Activated B cell treated with CpG ODN at 0.5 μM for 24 hours (primary cell): ENCODE measurements at regions not wholly inside any gene's neighbourhood (a gene's known extent, or its start where the extent isn't known, plus 50 kb on each side); places are given as distances from the start of the nearest gene placed in this dataset.
"Not testable (repeated sequence)": the region's sequence is repeated elsewhere in the genome, so short reads cannot be mapped to it uniquely, and the experiment has no call there.

ENCODE experiments used
- ATAC-seq: fragments of 200-7000 bp; cut with Tn5 transposase; one replicate; pipeline ENCODE4 v1.10.0; 2021; ENCODE audit warnings: low read depth, mild to moderate bottlenecking, moderate library complexity
- CTCF ChIA-PET: fragments of 350-600 bp; sonication (Branson Sonifier 250); formaldehyde crosslinking; loops from one replicate; lab custom pipeline; 2021; ENCODE audit warnings: antibody characterized with exemption; lab: Charles Lee
- POLR2A ChIA-PET: fragments of 350-600 bp; sonication (Branson Sonifier 250); formaldehyde crosslinking; loops from one replicate; lab custom pipeline; 2021; ENCODE audit warnings: antibody characterized with exemption; lab: Charles Lee
- DNase-seq: peaks from one replicate; pipeline ENCODE4 v3.0.0; 2022
- H3K27ac Mint-ChIP-seq: one replicate; pipeline ENCODE4 v1.8.0; 2020; ENCODE audit warnings: mixed read lengths
- H3K27me3 Mint-ChIP-seq: one replicate; pipeline ENCODE4 v1.8.0; 2021; ENCODE audit warnings: mixed read lengths
- H3K36me3 Mint-ChIP-seq: one replicate; pipeline ENCODE4 v1.8.0; 2021; ENCODE audit warnings: low read depth, mixed read lengths
- H3K4me1 Mint-ChIP-seq: one replicate; pipeline ENCODE4 v1.8.0; 2021; ENCODE audit warnings: mixed read lengths
- H3K4me3 Mint-ChIP-seq: one replicate; pipeline ENCODE4 v1.8.0; 2020; ENCODE audit warnings: mild to moderate bottlenecking, mixed read lengths
- H3K9me3 Mint-ChIP-seq: one replicate; pipeline ENCODE4 v1.8.0; 2020; ENCODE audit warnings: mixed read lengths
- CTCF ChIP-seq: fragments of 200-600 bp; IDR thresholded peaks from one replicate; pipeline ENCODE4 v1.8.0; 2022; ENCODE audit warnings: antibody characterized with exemption, mild to moderate bottlenecking
- intact Hi-C: fragments of 100-400 bp; cut with micrococcal nuclease; formaldehyde crosslinking; loops from one replicate; pipeline ENCODE4 v1.15.1; 2024

GRCh38 chr7:145784809-145785780 lies 331.5 kb upstream of the CNTNAP2 start:
- DNase-seq (no peak), ATAC-seq (no peak)
- CTCF ChIA-PET: no interaction called here
- intact Hi-C loops: no loop called here
- no peak overlapping the region for H3K27ac Mint-ChIP-seq
- peaks cover 2% of the 10 kb centered on the region for H3K9me3 Mint-ChIP-seq
- H3K4me3 Mint-ChIP-seq: no peak overlapping the region
- H3K27me3 Mint-ChIP-seq: no peaks in the 10 kb centered on the region
- no peak for TF ChIP-seq CTCF
- no peaks in the 10 kb centered on the region for H3K36me3 Mint-ChIP-seq
- no peaks in the 10 kb centered on the region for H3K4me1 Mint-ChIP-seq
- POLR2A ChIA-PET: no interaction called here

- H3K9me3 Mint-ChIP-seq, H3K4me3 Mint-ChIP-seq, H3K4me1 Mint-ChIP-seq, H3K27me3 Mint-ChIP-seq, POLR2A ChIA-PET, ATAC-seq, intact Hi-C loops, DNase-seq, CTCF ChIA-PET, H3K36me3 Mint-ChIP-seq, H3K27ac Mint-ChIP-seq: not testable (repeated sequence)
Measured at GRCh38 chr7:145781388-145781787, 335.2 kb upstream of the CNTNAP2 start.

- ATAC-seq (no peak), DNase-seq (no peak)
- intact Hi-C loops: no loop called here
- Mint-ChIP-seq H3K9me3 (peaks cover 2% of the 10 kb centered on the region), H3K4me3 (no peak overlapping the region), H3K27ac (no peak overlapping the region), H3K4me1 (no peaks in the 10 kb centered on the region), H3K27me3 (no peaks in the 10 kb centered on the region), H3K36me3 (no peaks in the 10 kb centered on the region)
- CTCF ChIA-PET: no interaction called here
- POLR2A ChIA-PET: no interaction called here
- no peak for TF ChIP-seq CTCF
Measured at GRCh38 chr7:145779140-145779539, 337.5 kb upstream of the CNTNAP2 start.

- POLR2A ChIA-PET: no interaction called here
Measured at GRCh38 chr7:145774777-145775176, 341.8 kb upstream of the CNTNAP2 start.

GRCh38 chr7:145753004-145753403 lies 363.6 kb upstream of the CNTNAP2 start:
- Mint-ChIP-seq H3K27ac (no peak overlapping the region), H3K27me3 (no peaks in the 10 kb centered on the region), H3K36me3 (no peaks in the 10 kb centered on the region), H3K4me1 (no peaks in the 10 kb centered on the region), H3K4me3 (no peak overlapping the region), H3K9me3 (peaks cover 4% of the 10 kb centered on the region)
- ChIA-PET POLR2A (no interaction called here), CTCF (no interaction called here)
- intact Hi-C loops: no loop called here
- no peak for TF ChIP-seq CTCF
- no peak for ATAC-seq
- DNase-seq: no peak

More at GRCh38 chr7:145774777-145775176, 341.8 kb upstream of the CNTNAP2 start:
- no peaks in the 10 kb centered on the region for H3K27me3 Mint-ChIP-seq
- no peaks in the 10 kb centered on the region for H3K4me1 Mint-ChIP-seq
- CTCF ChIA-PET: no interaction called here
- intact Hi-C loops: no loop called here
- H3K36me3 Mint-ChIP-seq: no peaks in the 10 kb centered on the region
- no peak overlapping the region for H3K4me3 Mint-ChIP-seq
- DNase-seq (no peak), ATAC-seq (no peak)
- no peak overlapping the region for H3K27ac Mint-ChIP-seq
- no peak for TF ChIP-seq CTCF
- H3K9me3 Mint-ChIP-seq: peaks cover 2% of the 10 kb centered on the region
